ENCODE measurements at regions not wholly inside any gene's neighbourhood (a gene's known extent, or its start where the extent isn't known, plus 50 kb on each side); places are given as distances from the start of the nearest gene placed in this dataset.

DNA sequence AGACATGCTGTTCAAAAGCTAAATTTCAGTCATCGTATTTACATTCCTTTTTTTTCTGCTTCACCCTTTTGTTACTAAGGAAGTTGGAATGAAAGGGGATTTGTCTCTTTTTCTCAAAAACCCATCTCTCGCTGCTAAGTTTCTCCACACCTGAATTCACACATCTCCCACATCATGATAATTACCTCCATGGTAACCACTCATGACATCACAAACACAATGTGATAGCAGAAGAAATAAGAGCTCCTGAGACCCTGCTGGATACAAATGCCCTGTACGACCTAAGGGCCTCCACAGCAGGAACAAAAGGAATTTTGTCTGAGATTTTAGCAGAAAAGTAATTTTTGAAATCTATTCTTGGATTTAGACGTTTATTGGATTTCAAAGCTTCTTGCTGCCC, 82.6 kb upstream of the GNAO1 start:
- ATAC-seq (ENCODE audit: low FRiP score in 2 of 2) = no peak
- WGBS, 2 donors = 61 to 71% methylated on average over 4 of the region's 4 CpGs
- no peak overlapping the region for H3K27ac ChIP-seq

GRCh38 chr16:56108056-56108471, 83.2 kb upstream of the GNAO1 start:
- Histone ChIP-seq H3K27me3 (no peaks in the 10 kb centered on the region), H3K4me1 (no peaks in the 10 kb centered on the region), H3K4me3 (no peak overlapping the region), H3K36me3 (no peaks in the 10 kb centered on the region), H3K9me3 (no peaks in the 10 kb centered on the region), H3K27ac (no peak overlapping the region)
- no peak for DNase-seq
- WGBS, 2 donors = 38 to 44% methylated on average over 2 of the region's 2 CpGs
- no peak for ATAC-seq (ENCODE audit: low FRiP score in 2 of 2)
- TF ChIP-seq, protein P1, sequence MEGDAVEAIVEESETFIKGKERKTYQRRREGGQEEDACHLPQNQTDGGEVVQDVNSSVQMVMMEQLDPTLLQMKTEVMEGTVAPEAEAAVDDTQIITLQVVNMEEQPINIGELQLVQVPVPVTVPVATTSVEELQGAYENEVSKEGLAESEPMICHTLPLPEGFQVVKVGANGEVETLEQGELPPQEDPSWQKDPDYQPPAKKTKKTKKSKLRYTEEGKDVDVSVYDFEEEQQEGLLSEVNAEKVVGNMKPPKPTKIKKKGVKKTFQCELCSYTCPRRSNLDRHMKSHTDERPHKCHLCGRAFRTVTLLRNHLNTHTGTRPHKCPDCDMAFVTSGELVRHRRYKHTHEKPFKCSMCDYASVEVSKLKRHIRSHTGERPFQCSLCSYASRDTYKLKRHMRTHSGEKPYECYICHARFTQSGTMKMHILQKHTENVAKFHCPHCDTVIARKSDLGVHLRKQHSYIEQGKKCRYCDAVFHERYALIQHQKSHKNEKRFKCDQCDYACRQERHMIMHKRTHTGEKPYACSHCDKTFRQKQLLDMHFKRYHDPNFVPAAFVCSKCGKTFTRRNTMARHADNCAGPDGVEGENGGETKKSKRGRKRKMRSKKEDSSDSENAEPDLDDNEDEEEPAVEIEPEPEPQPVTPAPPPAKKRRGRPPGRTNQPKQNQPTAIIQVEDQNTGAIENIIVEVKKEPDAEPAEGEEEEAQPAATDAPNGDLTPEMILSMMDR (IDR thresholded peaks at IDR 0.05) = no peak
- TF ChIP-seq POLR2A (IDR thresholded peaks at IDR 0.05) (no peak), POLR2AphosphoS5 (IDR thresholded peaks at IDR 0.05) (no peak)

More for the DNA sequence above, 82.6 kb upstream of the GNAO1 start:
- DNase-seq = no peak
- no peak overlapping the region for H3K4me3 ChIP-seq
- no peaks in the 10 kb centered on the region for H3K9me3 ChIP-seq
- no peaks in the 10 kb centered on the region for H3K27me3 ChIP-seq
- no peaks in the 10 kb centered on the region for H3K4me1 ChIP-seq
- no peaks in the 10 kb centered on the region for H3K36me3 ChIP-seq
- TF ChIP-seq POLR2A (IDR thresholded peaks at IDR 0.05) (no peak), POLR2AphosphoS5 (IDR thresholded peaks at IDR 0.05) (no peak), EP300 (IDR thresholded peaks at IDR 0.05) (no peak)
- TF ChIP-seq, protein P1 (IDR thresholded peaks at IDR 0.05) = no peak

DNA sequence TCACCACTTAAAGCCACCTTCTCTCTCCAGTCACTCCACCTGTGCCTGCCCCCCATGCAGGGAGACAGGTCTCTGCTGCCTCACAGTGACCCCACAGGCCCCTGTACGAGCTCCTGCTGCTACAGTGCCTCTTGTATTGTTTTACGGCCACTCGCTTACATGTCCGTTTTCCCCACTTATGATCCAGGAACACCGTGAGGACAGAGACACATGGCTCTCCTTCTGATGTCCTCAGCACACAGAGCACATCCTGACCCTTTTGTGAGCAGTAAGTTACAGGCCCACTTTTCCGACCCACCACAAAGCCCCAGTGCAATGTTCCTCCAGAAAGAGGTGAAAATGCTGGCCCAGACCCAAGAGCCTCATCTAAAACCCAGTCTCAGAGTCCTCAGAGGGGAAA, 84.8 kb upstream of the GNAO1 start:
- H3K27me3 ChIP-seq = no peaks in the 10 kb centered on the region
- no peak overlapping the region for H3K4me3 ChIP-seq
- H3K36me3 ChIP-seq = no peaks in the 10 kb centered on the region
- no peak overlapping the region for H3K27ac ChIP-seq
- no peaks in the 10 kb centered on the region for H3K9me3 ChIP-seq
- DNase-seq (no peak), ATAC-seq (ENCODE audit: low FRiP score in 2 of 2) (no peak)
- TF ChIP-seq POLR2A (IDR thresholded peaks at IDR 0.05) = no peak
- TF ChIP-seq POLR2AphosphoS5 (IDR thresholded peaks at IDR 0.05) = no peak
- no peak for TF ChIP-seq EP300 (IDR thresholded peaks at IDR 0.05)
- TF ChIP-seq, protein P1 (IDR thresholded peaks at IDR 0.05) = no peak
- no peaks in the 10 kb centered on the region for H3K4me1 ChIP-seq
- WGBS, 2 donors = 86% methylated on average over 6 of the region's 6 CpGs

DNA sequence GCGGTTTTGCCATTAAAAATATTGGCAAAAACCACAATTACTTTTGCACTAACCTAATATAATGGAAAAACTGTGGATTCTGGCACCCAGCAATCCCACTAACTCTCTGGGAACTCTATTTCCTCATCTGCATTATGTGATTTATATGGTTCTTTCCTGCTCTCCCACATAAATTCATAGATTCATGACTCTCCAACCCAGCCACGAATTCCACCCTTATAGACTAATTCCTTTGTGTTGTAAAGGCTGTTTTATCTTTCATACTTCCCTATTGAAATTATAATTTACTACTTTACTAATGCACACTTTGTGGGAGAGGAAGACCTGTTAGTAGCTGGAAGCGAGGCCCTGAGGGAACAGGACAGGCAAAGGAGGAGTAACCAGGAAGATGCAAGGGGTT, 88.4 kb upstream of the GNAO1 start:
- no peak for TF ChIP-seq POLR2A (IDR thresholded peaks at IDR 0.05)
- TF ChIP-seq POLR2AphosphoS5 (IDR thresholded peaks at IDR 0.05) = no peak
- no peak for TF ChIP-seq EP300 (IDR thresholded peaks at IDR 0.05)
- TF ChIP-seq, protein P1 (IDR thresholded peaks at IDR 0.05) = no peak

GRCh38 chr16:56102183-56102686, 89.1 kb upstream of the GNAO1 start:
- Histone ChIP-seq H3K27me3 (no peaks in the 10 kb centered on the region), H3K27ac (no peak overlapping the region), H3K4me3 (no peak overlapping the region), H3K36me3 (no peaks in the 10 kb centered on the region), H3K4me1 (no peaks in the 10 kb centered on the region), H3K9me3 (no peaks in the 10 kb centered on the region)
- ATAC-seq (ENCODE audit: low FRiP score in 2 of 2) (peak; percentile 5 to 80), DNase-seq (peak in 1 of 2 donors; percentile 20)
- WGBS, 2 donors = 58 to 59% methylated on average over 7 to 13 of the region's 13 CpGs
- TF ChIP-seq POLR2AphosphoS5 (IDR thresholded peaks at IDR 0.05) (no peak), EP300 (IDR thresholded peaks at IDR 0.05) (no peak), POLR2A (IDR thresholded peaks at IDR 0.05) (no peak)
- TF ChIP-seq, protein P1 (IDR thresholded peaks at IDR 0.05) = no peak

More for the DNA sequence above, 88.4 kb upstream of the GNAO1 start:
- Histone ChIP-seq H3K4me1 (no peaks in the 10 kb centered on the region), H3K27me3 (no peaks in the 10 kb centered on the region), H3K27ac (no peak overlapping the region), H3K4me3 (no peak overlapping the region), H3K36me3 (no peaks in the 10 kb centered on the region), H3K9me3 (no peaks in the 10 kb centered on the region)
- WGBS, 2 donors = 71 to 74% methylated on average over 3 of the region's 3 CpGs
- DNase-seq (no peak), ATAC-seq (ENCODE audit: low FRiP score in 2 of 2) (no peak)
